GM10248 (cell line): ENCODE measurements at regions not wholly inside any gene's neighbourhood (a gene's known extent, or its start where the extent isn't known, plus 50 kb on each side); places are given as distances from the start of the nearest gene placed in this dataset.

ENCODE experiments used
- CTCF ChIA-PET: fragments of 300-600 bp; sonication (Branson Sonifier 250); formaldehyde crosslinking; extraction: SDS; loops from one replicate; lab custom pipeline; 2021; ENCODE audit warnings: antibody characterized with exemption; lab: Yijun Ruan, JAX
- POLR2A ChIA-PET: fragments of 350-650 bp; sonication (Branson Sonifier 250); formaldehyde crosslinking; extraction: SDS; loops from one replicate; lab custom pipeline; 2020; ENCODE audit warnings: antibody characterized with exemption; lab: Yijun Ruan, JAX
- DNase-seq: peaks from one replicate; pipeline ENCODE4 v3.0.0; 2012; ENCODE audit errors: extremely low spot score
- CTCF ChIP-seq: IDR thresholded peaks from 2 replicates; pipeline ENCODE4 v1.5.1; 2012; ENCODE audit warnings: mild to moderate bottlenecking, low read depth; ENCODE audit errors: extremely low read depth, missing control alignments, control extremely low read depth

GRCh38 chr3:72284471-72284870, 499.5 kb upstream of the PROK2 start:
- TF ChIP-seq CTCF: no peak
- POLR2A ChIA-PET: interaction anchor here (0.7 kb wide), 1 partner anchor 11 kb away, joined by 3 read pairs; no protein-coding TSS in a partner anchor
- DNase-seq: no peak
- CTCF ChIA-PET: interaction anchor here (0.9 to 3.6 kb wide), 6 partner anchors 9 to 409 kb away, joined by 3 to 10 read pairs (median 4); no protein-coding TSS in a partner anchor

GRCh38 chr3:72282918-72283317, 498.0 kb upstream of the PROK2 start:
- ChIA-PET POLR2A (no interaction called here), CTCF (no interaction called here)
- DNase-seq: no peak
- TF ChIP-seq CTCF: no peak

- ChIA-PET CTCF (interaction anchor here (1.5 kb wide), 1 partner anchor 57 kb away, joined by 3 read pairs; no protein-coding TSS in a partner anchor), POLR2A (no interaction called here)
- TF ChIP-seq CTCF: no peak
- no peak for DNase-seq
Observed at GRCh38 chr3:72281551-72281950, 496.6 kb upstream of the PROK2 start.

- CTCF ChIA-PET: interaction anchor here (1.4 to 1.5 kb wide), 2 partner anchors 57 to 405 kb away, joined by 3 to 7 read pairs; no protein-coding TSS in a partner anchor
- DNase-seq: no peak
- TF ChIP-seq CTCF: no peak
Observed at GRCh38 chr3:72280876-72281275, 495.9 kb upstream of the PROK2 start.

GRCh38 chr3:72279631-72280041, 494.7 kb upstream of the PROK2 start:
- POLR2A ChIA-PET: no interaction called here
- CTCF ChIA-PET: interaction anchor here (1.0 to 3.8 kb wide), 7 partner anchors 9 to 550 kb away, joined by 3 to 12 read pairs (median 3); no protein-coding TSS in a partner anchor
- no peak for DNase-seq

More at GRCh38 chr3:72280876-72281275, 495.9 kb upstream of the PROK2 start:
- POLR2A ChIA-PET: no interaction called here

GRCh38 chr3:72279068-72279604, 494.2 kb upstream of the PROK2 start:
- ChIA-PET CTCF (interaction anchor here (1.1 to 3.8 kb wide), 5 partner anchors 8 to 404 kb away, joined by 3 to 12 read pairs (median 3); no protein-coding TSS in a partner anchor), POLR2A (no interaction called here)
- no peak for DNase-seq
- TF ChIP-seq CTCF: no peak

More at GRCh38 chr3:72279631-72280041, 494.7 kb upstream of the PROK2 start:
- no peak for TF ChIP-seq CTCF
